Brain microvascular endothelial cell (primary cell): ENCODE measurements at regions not wholly inside any gene's neighbourhood (a gene's known extent, or its start where the extent isn't known, plus 50 kb on each side); places are given as distances from the start of the nearest gene placed in this dataset.

Experiments used
- DNase-seq: peaks from one replicate; pipeline ENCODE4 v3.0.0-alpha.2; 2020
- H3K27ac ChIP-seq: fragments of 250-450 bp; sonication (Bioruptor Pico); 2 replicates; pipeline ENCODE4 v1.5.1; 2020; ENCODE audit warnings: mild to moderate bottlenecking, moderate library complexity
- H3K27me3 ChIP-seq: fragments of 250-450 bp; sonication (Bioruptor Pico); replicated peaks from 2 replicates; pipeline ENCODE4 v1.5.1; 2020; ENCODE audit warnings: mild to moderate bottlenecking
- H3K36me3 ChIP-seq: fragments of 250-450 bp; sonication (Bioruptor Pico); replicated peaks from 2 replicates; pipeline ENCODE4 v1.5.1; 2020; ENCODE audit warnings: mild to moderate bottlenecking
- H3K4me3 ChIP-seq: 2 replicates; pipeline ENCODE4 v1.5.1; 2011; ENCODE audit warnings: low read depth, mild to moderate bottlenecking, control low read depth, low read length, moderate library complexity
- in situ Hi-C: cut with HindIII; loops from 2 replicates; pipeline ENCODE4 v1.10.0; 2017; ENCODE audit warnings: low sequenced_read_pairs, low pct_ligation_motif_present
- TF ChIP-seq, protein P1 (sequence below): IDR thresholded peaks from 2 replicates; pipeline ENCODE4 v1.5.1; 2011; ENCODE audit warnings: low read depth, mild to moderate bottlenecking, moderate library complexity, low read length, control low read depth, inconsistent platforms; ENCODE audit errors: missing control alignments

DNA sequence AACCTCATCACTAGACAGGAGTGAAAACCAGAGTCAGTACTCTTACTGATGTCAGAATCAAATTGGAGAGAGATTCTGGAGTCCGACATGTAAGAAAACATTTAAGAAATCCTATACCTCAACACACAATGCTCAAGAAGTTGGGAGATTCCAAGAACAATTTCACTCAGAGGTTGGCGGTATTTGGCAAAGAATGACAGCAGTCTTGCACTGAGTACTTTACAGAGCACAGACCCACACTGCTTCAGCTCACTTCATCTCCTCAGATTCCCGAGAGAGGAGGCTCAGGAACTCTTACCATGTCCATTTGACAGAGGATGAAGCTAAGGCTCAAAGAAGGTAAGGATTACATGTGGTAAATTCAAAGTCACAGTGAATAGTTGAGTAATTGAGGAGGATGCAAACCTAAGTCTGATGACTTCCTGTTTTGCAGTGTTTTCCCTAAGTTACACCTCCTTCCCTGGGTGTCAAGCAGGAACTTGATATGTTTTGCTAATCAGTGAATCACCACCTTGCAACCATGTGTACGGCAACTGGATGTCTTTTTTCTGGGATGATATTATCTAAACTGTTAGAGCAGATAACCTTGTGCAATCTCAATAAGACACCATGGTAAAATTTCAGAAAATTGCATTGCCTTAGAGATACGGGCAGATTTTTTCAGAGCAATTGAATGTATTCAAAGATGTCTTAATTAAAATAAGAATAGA lies 61.3 kb upstream of the MME start:
- Histone ChIP-seq H3K36me3 (no peaks in the 10 kb centered on the region), H3K4me3 (no peak overlapping the region), H3K27ac (no peak overlapping the region), H3K27me3 (no peaks in the 10 kb centered on the region)
- in situ Hi-C loops, result no loop called here
- TF ChIP-seq, protein P1, sequence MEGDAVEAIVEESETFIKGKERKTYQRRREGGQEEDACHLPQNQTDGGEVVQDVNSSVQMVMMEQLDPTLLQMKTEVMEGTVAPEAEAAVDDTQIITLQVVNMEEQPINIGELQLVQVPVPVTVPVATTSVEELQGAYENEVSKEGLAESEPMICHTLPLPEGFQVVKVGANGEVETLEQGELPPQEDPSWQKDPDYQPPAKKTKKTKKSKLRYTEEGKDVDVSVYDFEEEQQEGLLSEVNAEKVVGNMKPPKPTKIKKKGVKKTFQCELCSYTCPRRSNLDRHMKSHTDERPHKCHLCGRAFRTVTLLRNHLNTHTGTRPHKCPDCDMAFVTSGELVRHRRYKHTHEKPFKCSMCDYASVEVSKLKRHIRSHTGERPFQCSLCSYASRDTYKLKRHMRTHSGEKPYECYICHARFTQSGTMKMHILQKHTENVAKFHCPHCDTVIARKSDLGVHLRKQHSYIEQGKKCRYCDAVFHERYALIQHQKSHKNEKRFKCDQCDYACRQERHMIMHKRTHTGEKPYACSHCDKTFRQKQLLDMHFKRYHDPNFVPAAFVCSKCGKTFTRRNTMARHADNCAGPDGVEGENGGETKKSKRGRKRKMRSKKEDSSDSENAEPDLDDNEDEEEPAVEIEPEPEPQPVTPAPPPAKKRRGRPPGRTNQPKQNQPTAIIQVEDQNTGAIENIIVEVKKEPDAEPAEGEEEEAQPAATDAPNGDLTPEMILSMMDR, result no peak
- DNase-seq, result no peak

DNA sequence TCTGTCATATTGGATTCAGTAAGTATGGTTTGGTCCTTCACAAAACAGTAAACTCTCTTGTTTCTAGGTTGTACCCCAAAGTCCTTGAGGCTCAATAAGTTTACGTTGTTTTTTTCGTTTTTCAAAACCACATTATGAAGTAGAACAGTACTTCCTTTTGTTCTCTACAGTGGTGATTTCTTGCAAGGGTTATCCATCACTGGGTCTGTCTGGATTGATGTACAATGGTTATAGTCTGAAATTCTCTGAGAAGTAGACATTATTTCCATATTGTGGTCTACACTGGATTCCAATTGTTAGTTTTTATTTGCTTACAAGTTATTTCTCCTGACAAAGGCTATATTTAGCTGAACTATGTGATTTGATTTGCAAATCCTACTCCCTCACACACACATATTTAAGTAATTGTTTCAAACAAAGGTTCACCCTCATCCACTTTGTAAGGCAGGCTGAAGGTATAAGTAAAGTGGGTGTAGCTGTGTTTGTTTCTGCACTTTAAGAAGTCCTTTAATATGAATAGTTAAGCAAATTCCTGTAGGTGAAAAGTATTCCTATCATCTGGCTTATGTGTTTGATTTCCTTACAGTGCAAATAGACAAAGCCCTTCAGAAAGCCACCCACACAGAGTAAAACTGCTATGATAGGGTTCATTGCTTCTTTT lies 64.2 kb upstream of the MME start:
- Histone ChIP-seq H3K27ac (no peak overlapping the region), H3K27me3 (no peaks in the 10 kb centered on the region), H3K36me3 (no peaks in the 10 kb centered on the region), H3K4me3 (no peak overlapping the region)
- in situ Hi-C loops, result no loop called here
- TF ChIP-seq, protein P1, result no peak
- no peak for DNase-seq

DNA sequence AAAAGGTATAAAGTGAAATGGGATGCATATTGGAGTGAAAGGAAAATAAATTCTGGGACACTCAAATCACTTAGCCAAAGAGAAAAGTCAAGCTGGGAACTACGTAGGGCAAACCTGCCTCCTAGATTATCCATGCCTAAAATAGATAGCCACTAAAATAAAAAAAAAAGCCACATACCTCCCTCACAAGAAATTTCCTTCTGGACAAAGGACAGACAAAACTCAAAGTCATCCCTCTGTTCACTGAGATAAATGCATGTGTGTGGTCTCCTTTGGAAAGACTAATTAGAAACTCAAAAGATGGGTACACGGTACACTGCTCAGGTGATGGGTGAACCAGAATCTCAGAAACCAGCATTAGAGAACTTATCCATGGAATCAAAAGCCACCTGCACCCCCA lies 65.2 kb upstream of the MME start:
- DNase-seq, result no peak
- no peak overlapping the region for H3K4me3 ChIP-seq
- H3K27ac ChIP-seq, result no peak overlapping the region
- in situ Hi-C loops, result no loop called here
- H3K36me3 ChIP-seq, result no peaks in the 10 kb centered on the region
- H3K27me3 ChIP-seq, result no peaks in the 10 kb centered on the region
- TF ChIP-seq, protein P1, result no peak

DNA sequence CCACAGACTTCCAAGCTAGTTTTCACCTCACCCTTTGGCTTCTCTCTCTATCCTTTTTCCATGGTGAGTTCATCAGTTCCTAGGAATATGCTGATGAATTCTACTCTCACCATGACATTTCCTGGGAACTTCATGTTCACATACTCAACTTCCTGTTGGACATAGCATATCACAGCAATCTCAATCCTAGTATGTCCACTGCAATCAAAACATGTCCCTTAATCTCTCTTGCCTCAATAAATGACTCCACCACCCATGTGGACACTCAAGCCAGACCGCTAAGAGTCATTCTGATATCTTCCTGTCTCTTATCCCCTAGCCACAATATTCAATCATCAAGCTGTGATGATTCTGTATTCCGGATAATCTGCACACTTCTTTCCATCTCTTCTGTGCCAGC lies 66.7 kb upstream of the MME start:
- Histone ChIP-seq H3K4me3 (no peak overlapping the region), H3K27me3 (no peaks in the 10 kb centered on the region), H3K36me3 (no peaks in the 10 kb centered on the region), H3K27ac (no peak overlapping the region)
- in situ Hi-C loops, result no loop called here
- DNase-seq, result no peak
- TF ChIP-seq, protein P1, result no peak

DNA sequence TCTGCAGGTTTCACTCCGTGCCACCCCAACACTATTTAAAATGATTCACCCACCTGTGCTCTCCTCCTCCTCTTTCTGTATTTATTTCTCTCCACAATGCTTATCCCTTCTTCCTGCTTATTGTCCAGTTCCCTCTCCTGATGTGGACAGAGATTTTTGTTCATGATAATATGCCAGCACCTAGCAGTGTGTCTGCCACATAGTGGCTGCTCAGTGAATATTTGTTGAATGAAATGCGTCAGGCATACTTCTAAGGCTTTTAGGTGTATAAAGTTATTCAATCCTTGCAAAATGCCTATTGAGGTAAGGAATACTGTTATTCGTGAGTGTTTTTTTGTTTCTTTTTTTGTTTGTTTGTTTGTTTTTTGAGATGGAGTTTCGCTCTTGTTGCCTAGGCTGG lies 67.5 kb upstream of the MME start:
- in situ Hi-C loops, result no loop called here
- Histone ChIP-seq H3K27me3 (no peaks in the 10 kb centered on the region), H3K4me3 (no peak overlapping the region), H3K36me3 (no peaks in the 10 kb centered on the region), H3K27ac (no peak overlapping the region)
- TF ChIP-seq, protein P1, result no peak
- no peak for DNase-seq
